ENCODE measurements at regions not wholly inside any gene's neighbourhood (a gene's known extent, or its start where the extent isn't known, plus 50 kb on each side); places are given as distances from the start of the nearest gene placed in this dataset.
"Not testable (repeated sequence)": the region's sequence is repeated elsewhere in the genome, so short reads cannot be mapped to it uniquely, and the experiment has no call there.

GRCh38 chr12:84148335-84148734 lies 764.3 kb downstream of the SLC6A15 start:
- DNase-seq: no peak

- no peak for DNase-seq
Observed at GRCh38 chr12:84136862-84137367, 775.7 kb downstream of the SLC6A15 start.

- no peak for DNase-seq
Observed at GRCh38 chr12:84135586-84136279, 776.9 kb downstream of the SLC6A15 start.

GRCh38 chr12:84134797-84135366 lies 777.7 kb downstream of the SLC6A15 start:
- DNase-seq: no peak

GRCh38 chr12:84131076-84131475 lies 781.5 kb downstream of the SLC6A15 start:
- DNase-seq: no peak

GRCh38 chr12:84128117-84128991 lies 784.2 kb downstream of the SLC6A15 start:
- DNase-seq: no peak

- no peak for DNase-seq
Observed at GRCh38 chr12:84124211-84124610, 788.4 kb downstream of the SLC6A15 start.

GRCh38 chr12:84117190-84117589 lies 795.4 kb downstream of the SLC6A15 start:
- no peak for DNase-seq

- no peak for DNase-seq
Observed at GRCh38 chr12:84113666-84114065, 798.9 kb downstream of the SLC6A15 start.

- DNase-seq: not testable (repeated sequence)
Observed at GRCh38 chr12:84103886-84104285, 808.7 kb downstream of the SLC6A15 start.

GRCh38 chr12:84101963-84102362 lies 810.6 kb downstream of the SLC6A15 start:
- DNase-seq: not testable (repeated sequence)

- DNase-seq: not testable (repeated sequence)
Observed at GRCh38 chr12:84099591-84099990, 813.0 kb downstream of the SLC6A15 start.

GRCh38 chr12:84091651-84092050 lies 820.9 kb downstream of the SLC6A15 start:
- no peak for DNase-seq

GRCh38 chr12:84089356-84089755 lies 823.2 kb downstream of the SLC6A15 start:
- no peak for DNase-seq

- no peak for DNase-seq
Observed at GRCh38 chr12:84085046-84085445, 827.6 kb downstream of the SLC6A15 start.

- DNase-seq: no peak
Observed at GRCh38 chr12:84079626-84080025, 833.0 kb downstream of the SLC6A15 start.

- no peak for DNase-seq
Observed at GRCh38 chr12:84077679-84078078, 834.9 kb downstream of the SLC6A15 start.

- DNase-seq: no peak
Observed at GRCh38 chr12:84075991-84076390, 836.6 kb downstream of the SLC6A15 start.

GRCh38 chr12:84073401-84073800 lies 839.2 kb downstream of the SLC6A15 start:
- no peak for DNase-seq

GRCh38 chr12:84072961-84073360 lies 839.6 kb downstream of the SLC6A15 start:
- no peak for DNase-seq

GRCh38 chr12:84070292-84070691 lies 842.3 kb downstream of the SLC6A15 start:
- DNase-seq: no peak

GRCh38 chr12:84069699-84070098 lies 842.9 kb downstream of the SLC6A15 start:
- DNase-seq: no peak

Measured in hypothalamus (tissue), 51 donors.